GM13977 (cell line): ENCODE measurements at regions not wholly inside any gene's neighbourhood (a gene's known extent, or its start where the extent isn't known, plus 50 kb on each side); places are given as distances from the start of the nearest gene placed in this dataset.

Source experiments
- DNase-seq: peaks from one replicate; pipeline ENCODE4 v3.0.0; 2012; ENCODE audit warnings: low spot score
- CTCF ChIP-seq: IDR thresholded peaks from 2 replicates; pipeline ENCODE4 v1.5.1; 2012; ENCODE audit warnings: mild to moderate bottlenecking, control low read depth; ENCODE audit not compliant: insufficient read depth; ENCODE audit errors: extremely low read depth, missing control alignments
- in situ Hi-C: fragments of 300-500 bp; cut with MboI; formaldehyde crosslinking; loops from one replicate; pipeline ENCODE4 v1.12.0; 2022; ENCODE audit warnings: low sequenced_read_pairs, low pct_unique_long_range_greater_than_20kb, mixed read lengths, inconsistent platforms; ENCODE audit not compliant: unreplicated experiment

DNA sequence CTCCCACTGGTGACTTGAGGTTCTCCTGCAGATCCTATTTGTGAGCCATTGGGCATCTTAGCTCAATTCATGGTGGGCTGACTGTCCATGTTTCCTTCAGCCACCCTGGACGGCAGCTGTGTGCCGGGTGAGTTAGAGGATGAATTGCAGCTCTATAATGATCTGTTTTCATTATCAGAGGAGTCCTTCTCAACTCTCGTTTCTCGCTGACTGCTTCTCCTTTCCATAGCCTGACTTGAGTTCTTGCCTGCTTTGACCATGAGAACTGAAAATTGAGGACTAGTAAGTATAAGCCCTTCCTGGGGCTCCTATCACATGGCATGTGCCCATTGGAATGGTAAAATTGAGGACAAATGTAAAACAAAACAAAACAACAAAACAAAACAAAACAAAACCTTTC is 121.8 kb downstream of the CDC42EP3 start:
- no peak for DNase-seq
- in situ Hi-C loops: no loop called here
- no peak for TF ChIP-seq CTCF

DNA sequence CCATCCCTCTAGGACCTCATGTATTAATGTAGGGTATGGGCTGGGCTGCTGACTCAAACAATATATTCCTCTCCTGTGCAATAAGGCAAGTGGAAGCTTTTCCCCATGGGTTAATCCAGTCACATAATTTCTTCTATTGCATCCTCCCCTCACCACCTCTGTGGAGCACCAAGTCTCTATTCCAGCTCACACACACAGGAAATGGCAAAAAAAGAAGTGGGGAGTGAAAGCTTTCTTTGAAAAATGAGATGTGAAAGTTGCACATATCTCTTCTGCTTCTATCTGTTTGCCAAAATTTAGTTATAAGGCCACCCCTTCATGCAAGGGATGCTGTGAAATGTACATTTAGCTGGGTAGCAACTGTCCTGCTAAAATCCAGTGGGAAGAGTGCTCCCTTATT is 121.3 kb downstream of the CDC42EP3 start:
- no peak for TF ChIP-seq CTCF
- in situ Hi-C loops: no loop called here
- DNase-seq: no peak

GRCh38 chr2:37551783-37552182 is 119.7 kb downstream of the CDC42EP3 start:
- in situ Hi-C loops: no loop called here
- DNase-seq: no peak
- no peak for TF ChIP-seq CTCF

DNA sequence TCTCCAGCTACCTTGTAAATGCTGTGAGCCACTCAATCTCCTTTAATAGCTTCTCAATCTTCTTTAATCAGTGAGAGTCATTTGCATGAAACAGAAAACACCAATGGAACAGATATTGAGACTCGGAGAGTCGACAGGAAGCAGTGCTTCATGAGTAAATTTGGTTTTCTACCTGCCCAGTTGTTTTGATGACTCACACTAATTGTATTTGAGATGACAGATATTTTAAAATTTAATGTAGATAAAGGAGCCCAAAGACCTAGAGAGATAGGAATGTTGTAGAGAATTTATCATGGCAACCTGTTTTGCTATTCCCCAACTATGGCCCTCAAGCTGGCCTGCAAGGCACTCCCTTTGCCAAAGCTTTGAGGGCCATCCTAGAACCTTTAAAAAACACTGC is 119.1 kb downstream of the CDC42EP3 start:
- no peak for DNase-seq
- in situ Hi-C loops: no loop called here
- TF ChIP-seq CTCF: no peak

DNA sequence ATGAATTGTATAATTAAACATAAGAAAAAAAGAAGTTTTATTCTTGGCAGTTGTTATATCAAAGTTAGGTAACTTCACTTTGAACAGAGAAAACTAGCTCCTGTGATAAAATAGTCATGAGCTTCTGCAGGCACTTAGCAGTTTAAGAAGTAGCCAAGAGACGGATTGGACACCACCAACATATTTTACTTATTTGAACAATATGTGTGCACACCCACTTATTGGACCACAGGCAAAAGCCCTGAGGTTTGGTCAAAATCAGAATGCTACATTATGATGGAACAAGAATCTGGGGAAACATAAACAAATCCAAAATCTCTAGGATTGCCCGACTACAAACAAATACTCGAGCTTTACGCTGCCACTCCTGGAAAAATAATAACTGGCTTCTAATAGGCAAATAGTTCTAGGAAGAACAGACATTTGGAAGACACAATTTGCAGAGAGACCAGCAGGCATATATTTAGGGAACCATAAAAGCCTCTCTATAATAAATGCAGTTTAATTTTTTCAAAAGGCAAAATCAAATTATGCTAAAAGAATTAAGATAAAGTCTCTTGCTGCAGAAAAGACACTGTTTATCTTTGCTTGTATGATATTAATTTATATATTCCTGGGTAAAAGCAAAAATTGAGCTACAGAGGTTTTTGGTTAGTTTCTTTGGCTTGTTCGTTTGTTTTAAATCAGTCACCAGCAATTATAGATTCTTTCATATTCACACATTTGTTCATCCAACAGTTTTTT is 117.9 kb downstream of the CDC42EP3 start:
- in situ Hi-C loops: no loop called here
- DNase-seq: no peak
- no peak for TF ChIP-seq CTCF

DNA sequence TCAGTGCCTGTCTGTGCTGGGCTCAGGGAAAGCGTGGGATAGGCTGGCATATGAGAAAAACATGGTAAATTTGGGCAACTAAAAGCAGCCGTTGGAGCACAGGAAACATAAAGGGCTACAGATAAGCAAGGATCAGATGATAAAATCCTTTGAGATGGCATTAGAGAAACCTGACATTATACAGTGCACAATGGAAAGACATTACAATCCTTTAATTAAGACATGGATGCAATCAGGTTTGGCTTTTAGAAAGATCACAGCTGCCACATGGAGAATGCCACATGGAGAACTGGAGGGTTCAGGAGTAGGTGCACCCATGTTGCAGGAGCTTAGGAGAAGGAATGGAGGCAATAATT is 117.3 kb downstream of the CDC42EP3 start:
- no peak for TF ChIP-seq CTCF

More for the DNA sequence above, 117.3 kb downstream of the CDC42EP3 start:
- no peak for DNase-seq
- in situ Hi-C loops: no loop called here
